ENCODE measurements at regions not wholly inside any gene's neighbourhood (a gene's known extent, or its start where the extent isn't known, plus 50 kb on each side); places are given as distances from the start of the nearest gene placed in this dataset.

DNA sequence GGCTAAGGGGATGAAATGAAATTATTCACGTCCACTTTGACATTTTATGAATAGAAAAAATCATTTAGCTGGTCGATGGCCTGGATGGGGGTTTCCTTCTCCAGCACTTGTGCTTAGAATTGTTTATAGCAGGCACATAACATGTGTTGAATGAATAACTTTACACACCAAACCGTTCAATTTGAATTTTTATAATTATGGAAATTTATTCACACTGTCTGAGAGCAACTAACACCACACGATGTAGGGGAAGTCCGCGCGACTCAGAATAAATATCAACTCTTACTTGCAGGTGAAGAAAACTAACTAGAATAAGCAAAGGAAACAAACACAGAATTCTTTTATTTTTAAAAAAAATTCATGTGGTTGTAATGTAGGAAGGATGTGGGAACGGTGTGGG lies 81.3 kb downstream of the MINAR1 start:
- ChIA-PET POLR2A (ENCODE audit: partially characterized antibody) (no interaction called here), CTCF (ENCODE audit: partially characterized antibody) (no interaction called here)
- Histone ChIP-seq H3K27me3 (replicated peaks in 1 of 4; ENCODE audit: control insufficient read depth in 3 of 4, extremely low read depth in 1 of 4, insufficient read depth in 3 of 4, low read length in 3 of 4) (no peaks in the 10 kb centered on the region), H3K79me1 (ENCODE audit: low read depth, low read length) (no peaks in the 10 kb centered on the region), H2BK12ac (ENCODE audit: low read depth, low read length) (no peak overlapping the region), H2BK120ac (replicated peaks; ENCODE audit: low read depth, low read length) (no peak overlapping the region), H2BK20ac (ENCODE audit: low read length) (no peak overlapping the region), H4K91ac (replicated peaks; ENCODE audit: insufficient read length, low read length) (no peak overlapping the region), H2AK5ac (ENCODE audit: low read depth, low read length) (no peak overlapping the region), H3K23me2 (ENCODE audit: low read depth, low read length) (no peaks in the 10 kb centered on the region), H3K14ac (ENCODE audit: insufficient read length) (no peak overlapping the region), H4K20me1 (replicated peaks in 1 of 2; ENCODE audit: control insufficient read depth in 1 of 2, insufficient read depth in 2 of 2, low read length in 2 of 2) (no peaks in the 10 kb centered on the region), H3K56ac (replicated peaks; ENCODE audit: insufficient read length, low read depth, low read length) (no peak overlapping the region), H3K79me2 (ENCODE audit: control insufficient read depth in 1 of 2, insufficient read depth in 2 of 2, low read length in 2 of 2) (no peaks in the 10 kb centered on the region), H3K4ac (replicated peaks; ENCODE audit: insufficient read length, low read depth, low read length) (no peak overlapping the region), H3K4me3 (ENCODE audit: extremely low read depth in 1 of 4, insufficient read depth in 2 of 4, low read depth in 3 of 4, low read length in 4 of 4) (no peak overlapping the region), H3K36me3 (ENCODE audit: control insufficient read depth in 2 of 4, insufficient read depth in 4 of 4, low read length in 3 of 4) (no peaks in the 10 kb centered on the region), H3K4me1 (replicated peaks in 1 of 4; ENCODE audit: control insufficient read depth in 3 of 4, insufficient read depth in 4 of 4, low read length in 3 of 4) (no peaks in the 10 kb centered on the region), H2BK5ac (ENCODE audit: low read depth, low read length) (no peak overlapping the region), H2AFZ (ENCODE audit: low read length) (no peak overlapping the region), H4K5ac (ENCODE audit: insufficient read length, low read depth, low read length) (no peak overlapping the region), H3K18ac (ENCODE audit: extremely low read depth, low read length) (no peak overlapping the region), H3K27ac (ENCODE audit: low read depth, low read length) (no peak overlapping the region), H3K4me2 (ENCODE audit: insufficient read depth in 1 of 2, low read depth in 2 of 2, low read length in 2 of 2) (no peak overlapping the region), H3K9ac (replicated peaks in 1 of 4; ENCODE audit: extremely low read depth in 1 of 4, low read depth in 3 of 4, low read length in 3 of 4) (no peak overlapping the region), H3K23ac (ENCODE audit: insufficient read length) (no peak overlapping the region), H4K8ac (ENCODE audit: extremely low read depth, insufficient read depth, low read length) (no peak overlapping the region), H3K9me3 (ENCODE audit: insufficient read depth in 2 of 2, low read depth in 1 of 2, low read length in 1 of 2) (no peaks in the 10 kb centered on the region), H2BK15ac (ENCODE audit: low read length) (no peak overlapping the region)
- 90% methylated on average over 8 of the region's 8 CpGs; no CpG with 5 or more reads in 1 of the 2 experiments for WGBS, 2 experiments (ENCODE audit: extremely low coverage in 1 of 2, insufficient coverage in 1 of 2, insufficient read length in 1 of 2, insufficient replicate concordance in 2 of 2, low coverage in 1 of 2, low lambda C conversion rate in 2 of 2, missing lambda C conversion rate in 1 of 2)
- FAIRE-seq, result no peak
- DNase-seq (ENCODE audit: low read depth in 1 of 2, low spot score in 2 of 2), result no peak
- no peak for TF ChIP-seq ZNF274 (IDR thresholded peaks at IDR 0.05; ENCODE audit: borderline replicate concordance, extremely low read depth, low read length)
- no peak for TF ChIP-seq RAD21 (IDR thresholded peaks at IDR 0.05 in 1 of 2, conservative IDR thresholded peaks at IDR 0.05 in 1 of 2; ENCODE audit: low read depth in 2 of 2, low read length in 2 of 2)
- TF ChIP-seq POLR2A (IDR thresholded peaks at IDR 0.05; ENCODE audit: control extremely low read depth in 1 of 2, low read depth in 2 of 2, low read length in 2 of 2), result no peak
- no peak for TF ChIP-seq SIRT6 (IDR thresholded peaks at IDR 0.05; ENCODE audit: low read length)

Data from H1 (cell line).